DOHH2 (cell line): ENCODE measurements at regions not wholly inside any gene's neighbourhood (a gene's known extent, or its start where the extent isn't known, plus 50 kb on each side); places are given as distances from the start of the nearest gene placed in this dataset.

Experiments used
- H3F3A ChIP-seq: fragments of 200-600 bp; sonication (generic), shearing (Covaris generic); 2 replicates; pipeline ENCODE4 v1.6.0; 2016; ENCODE audit warnings: antibody characterized with exemption, mild to moderate bottlenecking; ENCODE audit not compliant: control insufficient read depth, insufficient read depth
- H3K27ac ChIP-seq: fragments of 200-600 bp; sonication (generic); 2 replicates; pipeline ENCODE4 v1.5.1; 2014; ENCODE audit warnings: low read depth, mild to moderate bottlenecking, low read length, moderate library complexity
- H3K27me3 ChIP-seq: fragments of 200-600 bp; sonication (generic); 2 replicates; pipeline ENCODE4 v1.6.1; 2014; ENCODE audit warnings: mild to moderate bottlenecking, low read length, mixed read lengths; ENCODE audit not compliant: control insufficient read depth
- H3K36me3 ChIP-seq: fragments of 200-600 bp; sonication (generic); 2 replicates; pipeline ENCODE4 v1.6.1; 2014; ENCODE audit warnings: mild to moderate bottlenecking, low read length, moderate library complexity, mixed read lengths; ENCODE audit not compliant: control insufficient read depth
- H3K4me1 ChIP-seq: fragments of 200-600 bp; sonication (generic); 2 replicates; pipeline ENCODE4 v1.6.1; 2014; ENCODE audit warnings: mild to moderate bottlenecking, low read length, mixed read lengths; ENCODE audit not compliant: control insufficient read depth
- H3K4me2 ChIP-seq: fragments of 200-600 bp; sonication (generic); 2 replicates; pipeline ENCODE4 v1.6.0; 2014; ENCODE audit warnings: mild to moderate bottlenecking, low read length, moderate library complexity
- H3K4me3 ChIP-seq: fragments of 200-600 bp; sonication (generic); 2 replicates; pipeline ENCODE4 v1.5.1; 2014; ENCODE audit warnings: mild to moderate bottlenecking, low read length, mixed read lengths
- H3K79me2 ChIP-seq: fragments of 200-600 bp; sonication (generic); 2 replicates; pipeline ENCODE4 v1.6.1; 2014; ENCODE audit warnings: mild to moderate bottlenecking, low read length, mixed read lengths; ENCODE audit not compliant: control insufficient read depth
- H3K9me2 ChIP-seq: fragments of 200-600 bp; sonication (generic); replicated peaks from 2 replicates; pipeline ENCODE4 v1.6.1; 2014; ENCODE audit warnings: mild to moderate bottlenecking, low read length, mixed read lengths; ENCODE audit not compliant: control insufficient read depth
- H3K9me3 ChIP-seq: fragments of 200-600 bp; sonication (generic); 2 replicates; pipeline ENCODE4 v1.6.1; 2014; ENCODE audit warnings: antibody characterized with exemption, low read length, mixed read lengths; ENCODE audit not compliant: control insufficient read depth, insufficient read depth
- H4K20me1 ChIP-seq: fragments of 200-600 bp; sonication (generic); 2 replicates; pipeline ENCODE4 v1.6.0; 2014; ENCODE audit warnings: low read depth, mild to moderate bottlenecking, antibody characterized with exemption, low read length, moderate library complexity; ENCODE audit not compliant: control insufficient read depth, insufficient read depth
- CTCF ChIP-seq: fragments of 200-600 bp; sonication (generic); IDR thresholded peaks from one replicate; pipeline ENCODE4 v1.5.1; 2014; ENCODE audit warnings: antibody characterized with exemption, mild to moderate bottlenecking, low read depth, low read length; ENCODE audit not compliant: poor library complexity, severe bottlenecking
- EZH2phosphoT487 ChIP-seq: fragments of 200-600 bp; sonication (generic); IDR thresholded peaks from 2 replicates; pipeline ENCODE4 v1.6.1; 2017; ENCODE audit warnings: borderline replicate concordance, mild to moderate bottlenecking, antibody characterized with exemption, low read length, moderate library complexity, mixed read lengths

GRCh38 chrY:19644889-19645638 lies 99.5 kb downstream of the KDM5D start:
- Histone ChIP-seq H3K4me3 (no peak overlapping the region), H3K4me2 (no peak overlapping the region), H3K4me1 (no peaks in the 10 kb centered on the region), H3K9me2 (no peaks in the 10 kb centered on the region), H3K79me2 (no peaks in the 10 kb centered on the region), H3K9me3 (no peaks in the 10 kb centered on the region), H4K20me1 (no peaks in the 10 kb centered on the region), H3K27me3 (no peaks in the 10 kb centered on the region), H3K36me3 (no peaks in the 10 kb centered on the region), H3F3A (no peaks in the 10 kb centered on the region), H3K27ac (no peak overlapping the region)
- TF ChIP-seq EZH2phosphoT487 (no peak), CTCF (no peak)

- H3K36me3 ChIP-seq, result no peaks in the 10 kb centered on the region
- no peaks in the 10 kb centered on the region for H3F3A ChIP-seq
- H3K4me1 ChIP-seq, result no peaks in the 10 kb centered on the region
- no peaks in the 10 kb centered on the region for H3K27me3 ChIP-seq
- no peak overlapping the region for H3K4me2 ChIP-seq
- no peaks in the 10 kb centered on the region for H4K20me1 ChIP-seq
- no peak overlapping the region for H3K4me3 ChIP-seq
- no peaks in the 10 kb centered on the region for H3K9me3 ChIP-seq
- H3K9me2 ChIP-seq, result no peaks in the 10 kb centered on the region
- no peaks in the 10 kb centered on the region for H3K79me2 ChIP-seq
- TF ChIP-seq EZH2phosphoT487, result no peak
- no peak for TF ChIP-seq CTCF
- no peak overlapping the region for H3K27ac ChIP-seq
Measured at GRCh38 chrY:19637651-19638347, 106.7 kb downstream of the KDM5D start.

- Histone ChIP-seq H3K27ac (no peak overlapping the region), H3K9me3 (no peaks in the 10 kb centered on the region), H3K4me1 (no peaks in the 10 kb centered on the region), H3K36me3 (no peaks in the 10 kb centered on the region), H3F3A (no peaks in the 10 kb centered on the region), H3K4me3 (no peak overlapping the region), H3K9me2 (no peaks in the 10 kb centered on the region), H3K79me2 (no peaks in the 10 kb centered on the region), H3K27me3 (no peaks in the 10 kb centered on the region), H3K4me2 (no peak overlapping the region), H4K20me1 (no peaks in the 10 kb centered on the region)
- TF ChIP-seq EZH2phosphoT487, result no peak
- TF ChIP-seq CTCF, result no peak
Measured at GRCh38 chrY:19628926-19629325, 115.6 kb downstream of the KDM5D start.
